Endothelial cell of umbilical vein (primary cell): ENCODE measurements at regions not wholly inside any gene's neighbourhood (a gene's known extent, or its start where the extent isn't known, plus 50 kb on each side); places are given as distances from the start of the nearest gene placed in this dataset.
"Not testable (repeated sequence)": the region's sequence is repeated elsewhere in the genome, so short reads cannot be mapped to it uniquely, and the experiment has no call there.

Experiments used
- BruUV-seq: library from RNA; stranded (reverse); fragments of 400-500 nt; replicated peaks from 2 replicates; lab custom pipeline; 2021; lab: Mats Ljungman, UMichigan
- CTCF ChIA-PET: fragments of 300-600, 350-600 bp; sonication (Branson Sonifier 250); formaldehyde crosslinking; loops from one replicate; lab custom pipeline; 2021; ENCODE audit warnings: antibody characterized with exemption, inconsistent platforms; lab: Charles Lee
- POLR2A ChIA-PET: fragments of 300-600, 350-600 bp; sonication (Branson Sonifier 250); formaldehyde crosslinking; loops from one replicate; lab custom pipeline; 2021; ENCODE audit warnings: antibody characterized with exemption, inconsistent platforms; lab: Charles Lee
- DNase-seq: peaks from one replicate; pipeline ENCODE4 v3.0.0-alpha.2; 2011; ENCODE audit warnings: low read depth, low spot score
- FAIRE-seq: peaks from 2 replicates; lab custom pipeline; 2011; peaks lifted over from hg19 to GRCh38; lab: Jason Lieb, UNC
- H2AFZ ChIP-seq: 2 replicates; pipeline ENCODE4 v1.6.0; 2012; ENCODE audit warnings: low read depth, low read length, control low read depth, inconsistent platforms
- H3K27ac ChIP-seq: 2 replicates; pipeline ENCODE4 v1.5.1; 2011; ENCODE audit warnings: low read depth, mild to moderate bottlenecking, control low read depth, low read length, moderate library complexity; ENCODE audit not compliant: insufficient read depth
- H3K27me3 ChIP-seq, 2 experiments: 2 replicates each; pipeline versions ENCODE4 v1.6.0 to v1.6.1; 2011; ENCODE audit warnings: low read length in 2 of 2, mixed read lengths in 1 of 2; ENCODE audit not compliant: control insufficient read depth in 2 of 2, insufficient read depth in 2 of 2
- H3K36me3 ChIP-seq, 2 experiments: 2 replicates in 1 of 2; 3 replicates in 1 of 2; pipeline ENCODE4 v1.5.1; 2011; ENCODE audit warnings: low read length in 2 of 2, mild to moderate bottlenecking in 1 of 2, moderate library complexity in 1 of 2; ENCODE audit not compliant: control insufficient read depth in 2 of 2, insufficient read depth in 2 of 2; ENCODE audit errors: extremely low read depth in 1 of 2
- H3K4me1 ChIP-seq: 3 replicates; pipeline ENCODE4 v1.5.1; 2011; ENCODE audit warnings: mild to moderate bottlenecking, low read length; ENCODE audit not compliant: control insufficient read depth, insufficient read depth; ENCODE audit errors: extremely low read depth
- H3K4me2 ChIP-seq: 2 replicates; pipeline ENCODE4 v1.6.1; 2011; ENCODE audit warnings: low read length, control low read depth, mixed read lengths; ENCODE audit not compliant: insufficient read depth
- H3K4me3 ChIP-seq, 3 experiments: fragments of 200-600 bp in 1 of 3; sonication (generic), shearing (Covaris generic) in 1 of 3; replicated peaks in 1 of 3; 2 replicates each; pipeline ENCODE4 v1.5.1; 2011 to 2016; ENCODE audit warnings: control low read depth in 3 of 3, low read length in 3 of 3, mild to moderate bottlenecking in 2 of 3, inconsistent platforms in 1 of 3, low read depth in 1 of 3, moderate library complexity in 1 of 3; ENCODE audit not compliant: insufficient read depth in 1 of 3
- H3K79me2 ChIP-seq: 2 replicates; pipeline ENCODE4 v1.6.0; 2012; ENCODE audit warnings: low read length, inconsistent platforms; ENCODE audit not compliant: control insufficient read depth, insufficient read depth
- H3K9ac ChIP-seq: replicated peaks from 2 replicates; pipeline ENCODE3; 2011; ENCODE audit warnings: low read length, control low read depth; ENCODE audit not compliant: insufficient read depth; ENCODE audit errors: extremely low read depth
- H3K9me1 ChIP-seq: replicated peaks from 3 replicates; pipeline ENCODE4 v1.6.0; 2011; ENCODE audit warnings: mild to moderate bottlenecking, low read length; ENCODE audit not compliant: control insufficient read depth, insufficient read depth; ENCODE audit errors: extremely low read depth
- H3K9me3 ChIP-seq: replicated peaks from 2 replicates; pipeline ENCODE4 v1.5.1; 2012; ENCODE audit warnings: low read length, inconsistent platforms; ENCODE audit not compliant: control insufficient read depth, insufficient read depth
- H4K20me1 ChIP-seq: replicated peaks from 2 replicates; pipeline ENCODE3; 2011; ENCODE audit warnings: mild to moderate bottlenecking, low read length; ENCODE audit not compliant: control insufficient read depth, insufficient read depth; ENCODE audit errors: extremely low read depth
- CTCF ChIP-seq, 2 donors: IDR thresholded peaks; 1 replicate in 1 of 2; 2 replicates in 1 of 2; pipeline ENCODE4 v1.5.1; 2011; ENCODE audit warnings: low read length in 2 of 2, mild to moderate bottlenecking in 2 of 2, moderate library complexity in 2 of 2, control low read depth in 1 of 2, inconsistent platforms in 1 of 2, low read depth in 1 of 2; ENCODE audit not compliant: insufficient read depth in 1 of 2; ENCODE audit errors: extremely low read depth in 1 of 2
- EZH2 ChIP-seq: IDR thresholded peaks from 2 replicates; pipeline ENCODE4 v1.6.1; 2012; ENCODE audit warnings: borderline replicate concordance, low read depth, mild to moderate bottlenecking, moderate library complexity, low read length, inconsistent platforms; ENCODE audit not compliant: severe bottlenecking
- FOS ChIP-seq: IDR thresholded peaks from 2 replicates; pipeline ENCODE4 v1.6.1; 2011; ENCODE audit warnings: mild to moderate bottlenecking, low read length, moderate library complexity, borderline replicate concordance; ENCODE audit not compliant: insufficient read depth
- GATA2 ChIP-seq: IDR thresholded peaks from 2 replicates; pipeline ENCODE4 v1.7.0; 2011; ENCODE audit warnings: low read depth, mild to moderate bottlenecking, moderate library complexity, mixed read lengths, low read length; ENCODE audit not compliant: insufficient read length, insufficient read depth
- JUN ChIP-seq: IDR thresholded peaks from 2 replicates; pipeline ENCODE4 v1.6.1; 2011; ENCODE audit warnings: borderline replicate concordance, low read depth; ENCODE audit not compliant: insufficient read length, insufficient read depth
- MAX ChIP-seq: IDR thresholded peaks from 2 replicates; pipeline ENCODE4 v1.6.1; 2011; ENCODE audit not compliant: insufficient read depth, insufficient read length
- POLR2AphosphoS5 ChIP-seq: IDR thresholded peaks from 2 replicates; pipeline ENCODE4 v1.6.1; 2012; ENCODE audit warnings: low read depth, mild to moderate bottlenecking, control low read depth, low read length, moderate library complexity; ENCODE audit not compliant: insufficient read depth
- dilution Hi-C: fragments of 300-500 bp; cut with MboI; formaldehyde crosslinking; loops from one replicate; pipeline ENCODE4 v1.15.0; 2019; ENCODE audit warnings: low sequenced_read_pairs; ENCODE audit not compliant: extremely low pct_ligation_motif_present
- intact Hi-C: fragments of 100-400 bp; cut with micrococcal nuclease; formaldehyde crosslinking; loops from one replicate; pipeline ENCODE4 v1.10.0; 2022

GRCh38 chr18:78878335-78878734 lies 101.3 kb upstream of the SALL3 start:
- Histone ChIP-seq H3K36me3 (no peaks in the 10 kb centered on the region), H3K4me1 (no peaks in the 10 kb centered on the region), H3K9me1 (no peaks in the 10 kb centered on the region), H3K9ac (no peak overlapping the region), H3K4me3 (no peak overlapping the region), H2AFZ (no peak overlapping the region), H3K4me2 (no peak overlapping the region), H3K79me2 (no peaks in the 10 kb centered on the region), H3K27me3 (no peaks in the 10 kb centered on the region), H4K20me1 (no peaks in the 10 kb centered on the region), H3K9me3 (peaks cover 3% of the 10 kb centered on the region), H3K27ac (no peak overlapping the region)
- intact Hi-C loops: no loop called here
- TF ChIP-seq POLR2AphosphoS5 (no peak), FOS (no peak), JUN (no peak), CTCF (IDR thresholded peaks at IDR 0.05; ENCODE audit: extremely low read depth in 1 of 2, insufficient read depth in 1 of 2, low read depth in 1 of 2, low read length in 2 of 2) (no peak), EZH2 (no peak), MAX (no peak), GATA2 (no peak)
- no TSS peak for BruUV-seq
- no peak for DNase-seq
- POLR2A ChIA-PET: no interaction called here
- dilution Hi-C loops: no loop called here
- CTCF ChIA-PET: no interaction called here
- no peak for FAIRE-seq

- H3K36me3 ChIP-seq, H3K9ac ChIP-seq, intact Hi-C loops, POLR2A ChIA-PET, H4K20me1 ChIP-seq, H3K79me2 ChIP-seq, dilution Hi-C loops, FAIRE-seq, H3K27me3 ChIP-seq, DNase-seq, H3K27ac ChIP-seq, H3K9me3 ChIP-seq, BruUV-seq, CTCF ChIA-PET, H2AFZ ChIP-seq, H3K4me1 ChIP-seq, H3K4me2 ChIP-seq, H3K4me3 ChIP-seq, H3K9me1 ChIP-seq: not testable (repeated sequence)
Observed at GRCh38 chr18:78879072-78879883, 100.3 kb upstream of the SALL3 start.
